Panc1 (cell line): ENCODE measurements at regions not wholly inside any gene's neighbourhood (a gene's known extent, or its start where the extent isn't known, plus 50 kb on each side); places are given as distances from the start of the nearest gene placed in this dataset.

Experiments used
- CTCF ChIP-seq: fragments of 450-650 bp; IDR thresholded peaks from 2 replicates; pipeline ENCODE4 v1.5.1; 2017; ENCODE audit warnings: mild to moderate bottlenecking
- POLR2AphosphoS5 ChIP-seq: IDR thresholded peaks from 2 replicates; pipeline ENCODE4 v1.6.1; 2012; ENCODE audit warnings: mild to moderate bottlenecking, low read depth, low read length, moderate library complexity
- SIN3A ChIP-seq: IDR thresholded peaks from 2 replicates; pipeline ENCODE4 v1.6.1; 2012; ENCODE audit warnings: low read depth, mild to moderate bottlenecking, low read length, moderate library complexity, borderline replicate concordance; ENCODE audit not compliant: insufficient read depth

GRCh38 chr2:120550893-120551446, 184.7 kb upstream of the GLI2 start:
- TF ChIP-seq POLR2AphosphoS5 (no peak), CTCF (no peak), SIN3A (no peak)
